Tibial nerve (tissue), 4 donors: ENCODE measurements at regions not wholly inside any gene's neighbourhood (a gene's known extent, or its start where the extent isn't known, plus 50 kb on each side); places are given as distances from the start of the nearest gene placed in this dataset.

ENCODE experiments used
- DNase-seq, 2 donors: peaks; one replicate each; pipeline ENCODE4 v3.0.0-alpha.2; 2019; ENCODE audit warnings: low spot score in 2 of 2
- H3K27ac ChIP-seq, 4 donors: fragments of 200-600 bp; sonication (generic) in 3 of 4; one replicate each; pipeline ENCODE4 v1.5.1; 2017 to 2019; ENCODE audit warnings: mild to moderate bottlenecking in 1 of 4
- H3K27me3 ChIP-seq, 2 donors: fragments of 200-600 bp; sonication (generic) in 1 of 2; one replicate each; pipeline versions ENCODE4 v1.5.1 to v1.6.0; 2017 to 2019
- H3K36me3 ChIP-seq, 3 donors: fragments of 200-600 bp; sonication (generic); one replicate each; pipeline ENCODE4 v1.5.1; 2018 to 2019
- H3K4me1 ChIP-seq, 4 donors: fragments of 200-600 bp; sonication (generic) in 3 of 4; one replicate each; pipeline ENCODE4 v1.5.1; 2017 to 2019
- H3K4me3 ChIP-seq, 4 donors: fragments of 200-600 bp; sonication (generic) in 3 of 4; one replicate each; pipeline ENCODE4 v1.5.1; 2017 to 2019; ENCODE audit warnings: mild to moderate bottlenecking in 1 of 4, moderate library complexity in 1 of 4
- H3K9me3 ChIP-seq, 4 donors: fragments of 200-600 bp; sonication (generic) in 3 of 4; one replicate each; pipeline ENCODE4 v1.5.1; 2017 to 2019
- EP300 ChIP-seq, 2 donors: sonication (generic); formaldehyde crosslinking; IDR thresholded peaks; one replicate each; pipeline ENCODE4 v1.6.1; 2017; ENCODE audit warnings: antibody characterized with exemption in 2 of 2, mild to moderate bottlenecking in 1 of 2
- POLR2A ChIP-seq, 2 donors: fragments of 450-650 bp; IDR thresholded peaks; one replicate each; pipeline ENCODE4 v1.6.1; 2017; ENCODE audit warnings: antibody characterized with exemption in 2 of 2, mild to moderate bottlenecking in 2 of 2, moderate library complexity in 2 of 2
- WGBS, 2 donors: methylation state at CpG; one replicate each; pipeline ENCODE4 v1.1.5; 2018; 5-methylcytosine and 5-hydroxymethylcytosine counted together
- TF ChIP-seq, protein P1 (sequence below), 5 experiments: fragments of 200-600 bp in 3 of 5; fragments of 450-650 bp in 2 of 5; sonication (generic) in 3 of 5; IDR thresholded peaks; one replicate each; pipeline ENCODE4 v1.5.1; 2016 to 2019; ENCODE audit warnings: antibody characterized with exemption in 5 of 5, mild to moderate bottlenecking in 3 of 5, moderate library complexity in 2 of 5

GRCh38 chr3:61349717-61350116, 98.5 kb upstream of the FHIT start:
- Histone ChIP-seq H3K9me3 (no peaks in the 10 kb centered on the region), H3K27me3 (no peaks in the 10 kb centered on the region), H3K4me1 (no peaks in the 10 kb centered on the region), H3K4me3 (no peak overlapping the region), H3K27ac (no peak overlapping the region), H3K36me3 (no peaks in the 10 kb centered on the region)
- 79 to 82% methylated on average over 4 of the region's 4 CpGs for WGBS, 2 donors
- TF ChIP-seq, protein P1, sequence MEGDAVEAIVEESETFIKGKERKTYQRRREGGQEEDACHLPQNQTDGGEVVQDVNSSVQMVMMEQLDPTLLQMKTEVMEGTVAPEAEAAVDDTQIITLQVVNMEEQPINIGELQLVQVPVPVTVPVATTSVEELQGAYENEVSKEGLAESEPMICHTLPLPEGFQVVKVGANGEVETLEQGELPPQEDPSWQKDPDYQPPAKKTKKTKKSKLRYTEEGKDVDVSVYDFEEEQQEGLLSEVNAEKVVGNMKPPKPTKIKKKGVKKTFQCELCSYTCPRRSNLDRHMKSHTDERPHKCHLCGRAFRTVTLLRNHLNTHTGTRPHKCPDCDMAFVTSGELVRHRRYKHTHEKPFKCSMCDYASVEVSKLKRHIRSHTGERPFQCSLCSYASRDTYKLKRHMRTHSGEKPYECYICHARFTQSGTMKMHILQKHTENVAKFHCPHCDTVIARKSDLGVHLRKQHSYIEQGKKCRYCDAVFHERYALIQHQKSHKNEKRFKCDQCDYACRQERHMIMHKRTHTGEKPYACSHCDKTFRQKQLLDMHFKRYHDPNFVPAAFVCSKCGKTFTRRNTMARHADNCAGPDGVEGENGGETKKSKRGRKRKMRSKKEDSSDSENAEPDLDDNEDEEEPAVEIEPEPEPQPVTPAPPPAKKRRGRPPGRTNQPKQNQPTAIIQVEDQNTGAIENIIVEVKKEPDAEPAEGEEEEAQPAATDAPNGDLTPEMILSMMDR (IDR thresholded peaks at IDR 0.05) = no peak
- TF ChIP-seq EP300 (IDR thresholded peaks at IDR 0.05) = no peak
- TF ChIP-seq POLR2A (IDR thresholded peaks at IDR 0.05) = no peak
- DNase-seq = no peak

DNA sequence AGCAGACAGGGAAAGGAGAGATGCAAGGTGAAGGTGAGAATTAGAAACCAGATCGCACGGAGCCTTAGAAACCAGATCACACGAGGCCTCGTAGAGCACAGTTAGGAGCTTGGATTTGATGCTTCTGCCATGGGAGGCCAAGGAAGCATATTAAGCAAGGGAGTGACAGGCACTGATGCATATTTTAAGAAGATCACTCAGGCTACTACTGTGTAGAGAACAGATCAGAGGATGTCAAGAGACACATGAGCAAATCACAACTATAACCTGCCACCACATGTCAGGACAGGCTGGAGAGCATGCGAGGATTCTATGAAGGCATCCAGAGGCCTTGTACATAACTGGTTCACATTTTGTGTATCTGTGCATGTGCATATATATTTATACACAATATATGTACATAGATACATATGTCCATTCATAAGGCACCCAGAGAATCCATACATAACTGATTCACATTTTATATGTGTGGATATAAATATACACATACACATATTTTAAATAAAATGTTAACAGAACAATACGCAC, 99.6 kb upstream of the FHIT start:
- Histone ChIP-seq H3K4me1 (no peaks in the 10 kb centered on the region), H3K9me3 (no peaks in the 10 kb centered on the region), H3K27me3 (no peaks in the 10 kb centered on the region), H3K4me3 (no peak overlapping the region), H3K27ac (no peak overlapping the region), H3K36me3 (no peaks in the 10 kb centered on the region)
- WGBS, 2 donors = 94 to 96% methylated on average over 6 of the region's 6 CpGs
- TF ChIP-seq EP300 (IDR thresholded peaks at IDR 0.05) = no peak
- no peak for TF ChIP-seq POLR2A (IDR thresholded peaks at IDR 0.05)
- TF ChIP-seq, protein P1 (IDR thresholded peaks at IDR 0.05) = no peak
- DNase-seq = no peak

DNA sequence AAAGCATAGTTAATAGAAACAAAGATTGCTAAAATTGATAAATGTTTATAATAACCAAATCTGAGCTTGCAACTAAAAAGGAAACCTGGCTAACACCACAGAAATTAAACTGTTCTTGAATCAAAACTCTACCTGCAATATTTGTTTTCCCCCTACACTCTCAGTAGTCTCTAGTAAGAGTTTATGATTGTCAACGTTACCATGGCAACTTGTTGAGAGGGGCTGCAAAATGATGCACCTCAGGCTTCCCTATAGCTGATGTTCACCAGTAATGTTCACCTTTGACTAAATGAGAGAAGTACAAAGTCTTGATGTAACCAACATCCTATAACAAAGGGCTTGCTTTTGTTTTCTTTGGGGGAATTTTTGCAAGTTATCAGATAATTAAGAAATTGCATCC, 101.1 kb upstream of the FHIT start:
- TF ChIP-seq POLR2A (IDR thresholded peaks at IDR 0.05) = no peak
- no peak for TF ChIP-seq EP300 (IDR thresholded peaks at IDR 0.05)
- TF ChIP-seq, protein P1 (IDR thresholded peaks at IDR 0.05) = no peak
- no peaks in the 10 kb centered on the region for H3K36me3 ChIP-seq
- H3K4me1 ChIP-seq = no peaks in the 10 kb centered on the region
- no peaks in the 10 kb centered on the region for H3K27me3 ChIP-seq
- DNase-seq = no peak
- no peaks in the 10 kb centered on the region for H3K9me3 ChIP-seq
- H3K4me3 ChIP-seq = no peak overlapping the region
- 83 to 95% methylated on average over 1 of the region's 1 CpG for WGBS, 2 donors
- no peak overlapping the region for H3K27ac ChIP-seq

GRCh38 chr3:61353382-61353781, 102.1 kb upstream of the FHIT start:
- H3K36me3 ChIP-seq = no peaks in the 10 kb centered on the region
- H3K27ac ChIP-seq = no peak overlapping the region
- DNase-seq = no peak
- TF ChIP-seq POLR2A (IDR thresholded peaks at IDR 0.05) (no peak), EP300 (IDR thresholded peaks at IDR 0.05) (no peak)
- TF ChIP-seq, protein P1 (IDR thresholded peaks at IDR 0.05) = no peak
- no peaks in the 10 kb centered on the region for H3K27me3 ChIP-seq
- 50 to 63% methylated on average over 1 of the region's 1 CpG for WGBS, 2 donors
- no peaks in the 10 kb centered on the region for H3K9me3 ChIP-seq
- H3K4me3 ChIP-seq = no peak overlapping the region
- H3K4me1 ChIP-seq = peaks cover 0 to 4% (median 0%) of the 10 kb centered on the region in 4 donors

DNA sequence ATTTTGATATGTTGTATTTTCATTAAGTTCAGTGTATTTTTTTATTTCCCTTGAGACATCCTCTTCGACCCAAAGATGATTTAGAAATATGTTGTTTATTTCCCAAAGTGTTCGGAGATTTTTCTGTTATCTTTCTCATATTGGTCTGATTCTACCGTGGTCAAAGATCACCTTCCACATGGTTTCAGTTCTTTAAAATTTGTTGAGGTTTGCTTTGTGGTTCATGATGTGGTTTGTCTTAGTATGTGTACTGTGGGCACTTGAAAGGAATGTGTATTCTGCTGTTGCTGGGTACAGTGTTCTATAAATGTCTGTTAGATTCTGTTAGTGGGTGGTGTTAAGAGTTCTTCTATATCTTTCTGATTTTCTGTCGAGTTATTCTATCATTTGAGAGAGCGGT, 103.4 kb upstream of the FHIT start:
- peaks cover 0 to 4% (median 0%) of the 10 kb centered on the region in 4 donors for H3K4me1 ChIP-seq
- no peak for DNase-seq
- whole genome bisulfite sequencing, 2 donors = 69 to 73% methylated on average over 5 of the region's 5 CpGs
- no peaks in the 10 kb centered on the region for H3K36me3 ChIP-seq
- H3K27me3 ChIP-seq = no peaks in the 10 kb centered on the region
- H3K27ac ChIP-seq = no peak overlapping the region
- TF ChIP-seq EP300 (IDR thresholded peaks at IDR 0.05) (no peak), POLR2A (IDR thresholded peaks at IDR 0.05) (no peak)
- TF ChIP-seq, protein P1 (IDR thresholded peaks at IDR 0.05) = no peak
- no peaks in the 10 kb centered on the region for H3K9me3 ChIP-seq
- H3K4me3 ChIP-seq = no peak overlapping the region
